Karpas-422 (cell line): ENCODE measurements at regions not wholly inside any gene's neighbourhood (a gene's known extent, or its start where the extent isn't known, plus 50 kb on each side); places are given as distances from the start of the nearest gene placed in this dataset.
"Not testable (repeated sequence)": the region's sequence is repeated elsewhere in the genome, so short reads cannot be mapped to it uniquely, and the experiment has no call there.

Source experiments
- DNase-seq: peaks from one replicate; pipeline ENCODE4 v3.0.0-alpha.2; 2015
- H2AFZ ChIP-seq: fragments of 200-600 bp; sonication (generic); 2 replicates; pipeline ENCODE4 v1.6.1; 2014; ENCODE audit warnings: antibody characterized with exemption, low read length, mixed read lengths
- H3K27ac ChIP-seq: fragments of 200-600 bp; sonication (generic); 2 replicates; pipeline ENCODE4 v1.5.1; 2014; ENCODE audit warnings: mild to moderate bottlenecking, low read length, moderate library complexity
- H3K27me3 ChIP-seq: fragments of 200-600 bp; sonication (generic); 2 replicates; pipeline ENCODE4 v1.6.1; 2014; ENCODE audit warnings: low read length, mixed read lengths
- H3K36me3 ChIP-seq: fragments of 200-600 bp; sonication (generic); 2 replicates; pipeline ENCODE4 v1.6.1; 2014; ENCODE audit warnings: low read length, mixed read lengths; ENCODE audit not compliant: insufficient read depth
- H3K4me1 ChIP-seq: fragments of 200-600 bp; sonication (generic); 2 replicates; pipeline ENCODE4 v1.6.1; 2014; ENCODE audit warnings: mild to moderate bottlenecking, low read length, mixed read lengths
- H3K4me2 ChIP-seq: fragments of 200-600 bp; sonication (generic); 2 replicates; pipeline ENCODE4 v1.6.1; 2014; ENCODE audit warnings: low read length, low read depth, mild to moderate bottlenecking; ENCODE audit not compliant: poor library complexity, severe bottlenecking
- H3K4me3 ChIP-seq: fragments of 200-600 bp; sonication (generic); 2 replicates; pipeline ENCODE4 v1.5.1; 2014; ENCODE audit warnings: mild to moderate bottlenecking, antibody characterized with exemption, low read length, mixed read lengths
- H3K79me2 ChIP-seq: fragments of 200-600 bp; sonication (generic); 2 replicates; pipeline ENCODE4 v1.6.1; 2014; ENCODE audit warnings: mild to moderate bottlenecking, low read length, mixed read lengths
- H3K9ac ChIP-seq: fragments of 200-600 bp; sonication (generic); 2 replicates; pipeline ENCODE4 v1.6.0; 2014; ENCODE audit warnings: low read length
- H3K9me2 ChIP-seq: fragments of 200-600 bp; sonication (generic), shearing (Covaris generic); replicated peaks from 2 replicates; pipeline ENCODE4 v1.6.0; 2014; ENCODE audit warnings: mild to moderate bottlenecking, low read length, moderate library complexity; ENCODE audit not compliant: insufficient read depth
- H3K9me3 ChIP-seq: fragments of 300-700, 200-600 bp; sonication (generic); 2 replicates; pipeline ENCODE4 v1.6.1; 2014; ENCODE audit warnings: low read length, mixed read lengths
- H4K20me1 ChIP-seq: fragments of 200-600 bp; sonication (generic); 2 replicates; pipeline ENCODE4 v1.6.1; 2014; ENCODE audit warnings: mild to moderate bottlenecking, antibody characterized with exemption, low read length, low read depth; ENCODE audit not compliant: insufficient read depth

DNA sequence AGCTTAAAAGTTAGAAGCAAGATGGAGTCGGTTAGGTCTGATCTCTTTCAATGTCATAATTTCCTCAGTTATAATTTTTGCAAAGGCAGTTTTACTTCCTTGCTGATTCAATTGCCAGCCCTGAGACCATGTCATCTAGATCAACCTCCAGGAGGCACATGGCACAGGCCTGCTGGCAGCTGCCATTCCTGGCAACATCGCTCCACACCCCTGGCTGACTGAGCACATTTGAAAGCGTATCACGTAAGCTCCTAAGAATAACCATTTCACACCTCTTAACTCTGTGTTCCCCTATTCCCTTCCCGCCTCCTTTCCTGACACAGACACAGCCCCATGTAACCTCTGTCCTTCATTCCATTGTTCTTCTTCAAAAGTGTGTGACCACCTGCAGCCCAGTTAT lies 313.9 kb upstream of the CTNNB1 start:
- Histone ChIP-seq H4K20me1 (no peaks in the 10 kb centered on the region), H3K9ac (no peak overlapping the region), H3K27me3 (no peaks in the 10 kb centered on the region), H3K4me1 (no peaks in the 10 kb centered on the region), H3K4me3 (no peak overlapping the region), H3K79me2 (no peaks in the 10 kb centered on the region), H3K27ac (no peak overlapping the region), H3K9me3 (no peaks in the 10 kb centered on the region), H3K9me2 (no peaks in the 10 kb centered on the region), H3K36me3 (no peaks in the 10 kb centered on the region), H3K4me2 (no peak overlapping the region), H2AFZ (no peak overlapping the region)
- no peak for DNase-seq

DNA sequence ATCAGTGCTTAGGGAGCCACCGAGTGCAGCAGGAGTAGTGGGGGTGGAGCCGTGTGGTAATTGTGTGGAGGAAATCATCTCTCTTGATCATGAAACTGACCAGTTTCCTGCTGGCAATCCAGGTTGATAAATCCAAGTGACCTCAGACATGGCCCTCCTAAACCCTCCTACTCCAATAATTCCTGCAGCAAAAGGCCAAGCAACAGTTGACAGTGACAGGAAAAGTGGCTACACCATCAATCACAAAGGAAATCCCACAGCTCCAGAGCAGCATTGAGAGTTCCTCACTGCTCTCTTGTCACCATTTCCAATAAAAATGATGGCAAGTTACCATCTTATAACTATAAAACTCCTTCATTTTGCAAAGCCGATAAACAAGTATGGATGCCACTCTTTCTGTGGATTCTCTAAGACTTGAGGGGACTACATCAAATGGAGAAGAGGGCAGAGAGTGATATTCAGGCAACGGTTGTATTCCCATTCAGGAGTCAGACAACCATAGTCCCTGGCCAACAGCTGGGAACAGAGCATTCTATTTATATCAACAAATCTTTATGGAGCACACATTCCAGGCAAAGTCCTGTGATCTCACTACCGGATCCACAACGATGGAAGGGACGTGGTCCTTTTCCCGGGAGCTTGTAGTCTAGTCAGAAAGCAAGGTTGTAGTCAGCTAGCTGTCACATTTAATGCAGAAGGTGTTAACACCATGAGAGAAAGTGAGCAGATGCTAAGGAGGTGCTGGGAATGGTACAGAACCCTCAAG lies 312.5 kb upstream of the CTNNB1 start:
- Histone ChIP-seq H3K79me2 (no peaks in the 10 kb centered on the region), H3K36me3 (no peaks in the 10 kb centered on the region), H3K4me2 (no peak overlapping the region), H2AFZ (no peak overlapping the region), H3K9ac (no peak overlapping the region), H3K9me3 (no peaks in the 10 kb centered on the region), H3K4me1 (no peaks in the 10 kb centered on the region), H3K4me3 (no peak overlapping the region), H3K27ac (no peak overlapping the region), H4K20me1 (no peaks in the 10 kb centered on the region), H3K27me3 (no peaks in the 10 kb centered on the region), H3K9me2 (no peaks in the 10 kb centered on the region)
- no peak for DNase-seq

DNA sequence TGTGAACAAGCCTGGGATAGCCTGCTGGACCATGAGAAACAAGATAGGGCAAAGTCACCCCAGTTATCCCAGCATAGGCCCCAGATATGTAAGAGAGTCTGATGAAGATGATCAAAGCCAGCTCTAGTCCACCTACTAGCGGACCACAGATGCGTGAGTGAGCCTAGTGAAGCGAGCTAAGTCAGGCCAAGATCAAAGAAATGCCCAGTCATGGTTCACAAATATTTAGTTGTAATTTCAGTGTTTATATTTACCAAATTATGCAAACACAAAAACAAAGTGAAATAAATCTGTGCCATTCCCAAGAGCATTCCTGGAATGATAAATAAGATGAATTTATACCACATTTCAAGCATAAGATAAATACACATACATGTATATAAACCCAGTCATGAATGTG lies 308.1 kb upstream of the CTNNB1 start:
- Histone ChIP-seq H3K27me3 (no peaks in the 10 kb centered on the region), H3K9ac (no peak overlapping the region), H3K79me2 (no peaks in the 10 kb centered on the region), H3K27ac (no peak overlapping the region), H3K4me2 (no peak overlapping the region), H3K4me3 (no peak overlapping the region), H3K4me1 (no peaks in the 10 kb centered on the region), H2AFZ (no peak overlapping the region), H3K9me2 (no peaks in the 10 kb centered on the region), H3K9me3 (no peaks in the 10 kb centered on the region), H4K20me1 (no peaks in the 10 kb centered on the region), H3K36me3 (no peaks in the 10 kb centered on the region)
- no peak for DNase-seq

DNA sequence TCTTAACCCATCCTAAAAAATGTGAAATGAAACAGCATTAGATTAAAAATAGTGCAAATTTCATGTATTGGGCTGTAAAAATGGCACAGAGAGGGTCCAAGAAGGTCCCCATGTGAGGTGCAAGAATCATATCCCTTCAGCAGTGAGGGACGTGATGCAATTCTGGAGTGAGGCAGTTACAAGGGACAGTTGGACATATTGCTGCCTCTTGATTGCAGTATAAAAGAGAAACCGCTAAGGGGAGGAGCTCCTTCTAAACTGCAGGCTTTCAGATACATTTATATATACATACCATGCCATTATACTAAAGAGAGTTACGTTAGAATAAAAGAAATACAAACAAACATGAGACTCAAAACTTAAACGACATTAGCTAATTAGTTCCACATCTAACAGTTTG lies 304.2 kb upstream of the CTNNB1 start:
- Histone ChIP-seq H2AFZ (no peak overlapping the region), H3K27ac (no peak overlapping the region), H3K36me3 (no peaks in the 10 kb centered on the region), H3K9ac (no peak overlapping the region), H3K9me2 (no peaks in the 10 kb centered on the region), H3K4me3 (no peak overlapping the region), H4K20me1 (no peaks in the 10 kb centered on the region), H3K4me2 (no peak overlapping the region), H3K27me3 (no peaks in the 10 kb centered on the region), H3K79me2 (no peaks in the 10 kb centered on the region), H3K9me3 (no peaks in the 10 kb centered on the region), H3K4me1 (no peaks in the 10 kb centered on the region)
- no peak for DNase-seq

DNA sequence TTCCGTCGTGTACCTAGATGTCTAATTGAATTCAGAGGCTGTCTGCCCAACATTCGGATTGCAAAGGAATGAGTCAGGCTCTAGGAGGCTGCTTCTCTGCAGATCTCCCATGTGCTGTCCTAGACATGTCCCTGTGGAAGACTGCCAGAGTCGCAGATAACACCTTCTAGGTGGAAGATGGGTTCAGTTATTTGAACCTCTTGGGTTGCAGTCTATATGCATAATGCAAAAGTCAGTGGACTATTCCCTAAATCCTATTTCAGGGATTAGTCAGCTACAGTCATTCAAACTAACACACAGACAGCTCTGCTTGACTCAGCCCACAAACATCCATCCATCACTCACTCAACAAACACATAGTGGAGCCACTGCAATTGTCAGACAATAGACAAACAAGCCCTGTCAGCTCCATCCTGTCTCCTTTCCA lies 300.0 kb upstream of the CTNNB1 start:
- no peaks in the 10 kb centered on the region for H3K79me2 ChIP-seq
- no peaks in the 10 kb centered on the region for H3K36me3 ChIP-seq
- no peaks in the 10 kb centered on the region for H3K9me2 ChIP-seq
- H2AFZ ChIP-seq = no peak overlapping the region
- H3K9ac ChIP-seq = no peak overlapping the region
- H3K27ac ChIP-seq = no peak overlapping the region
- DNase-seq = no peak
- no peaks in the 10 kb centered on the region for H3K9me3 ChIP-seq
- H3K27me3 ChIP-seq = no peaks in the 10 kb centered on the region
- no peak overlapping the region for H3K4me2 ChIP-seq
- H3K4me1 ChIP-seq = no peaks in the 10 kb centered on the region
- no peak overlapping the region for H3K4me3 ChIP-seq
- no peaks in the 10 kb centered on the region for H4K20me1 ChIP-seq

DNA sequence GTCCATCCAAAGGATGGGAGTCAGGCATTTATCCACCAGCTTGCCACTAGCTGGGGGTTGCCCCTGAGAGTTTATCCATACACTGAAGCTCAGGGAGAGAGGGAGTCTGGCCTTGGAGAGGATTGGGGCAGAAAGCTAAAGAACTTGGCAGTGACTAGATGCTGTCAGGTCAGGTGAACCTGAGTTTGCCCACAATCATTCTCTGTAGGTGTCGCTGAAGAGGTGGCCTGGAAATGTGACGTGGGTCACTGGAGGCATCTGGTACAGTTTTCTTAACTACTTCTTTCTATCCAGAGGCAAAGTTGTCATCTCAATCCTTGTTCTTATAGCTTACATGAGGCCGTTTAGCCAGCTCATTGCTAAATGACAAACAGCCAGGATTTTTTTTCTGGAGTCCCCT lies 298.0 kb upstream of the CTNNB1 start:
- Histone ChIP-seq H2AFZ (no peak overlapping the region), H3K79me2 (no peaks in the 10 kb centered on the region), H3K9me2 (no peaks in the 10 kb centered on the region), H3K4me3 (no peak overlapping the region), H3K27ac (no peak overlapping the region), H3K36me3 (no peaks in the 10 kb centered on the region), H4K20me1 (no peaks in the 10 kb centered on the region), H3K9ac (no peak overlapping the region), H3K4me2 (no peak overlapping the region), H3K4me1 (no peaks in the 10 kb centered on the region), H3K9me3 (no peaks in the 10 kb centered on the region), H3K27me3 (no peaks in the 10 kb centered on the region)
- DNase-seq = peak; percentile 41

DNA sequence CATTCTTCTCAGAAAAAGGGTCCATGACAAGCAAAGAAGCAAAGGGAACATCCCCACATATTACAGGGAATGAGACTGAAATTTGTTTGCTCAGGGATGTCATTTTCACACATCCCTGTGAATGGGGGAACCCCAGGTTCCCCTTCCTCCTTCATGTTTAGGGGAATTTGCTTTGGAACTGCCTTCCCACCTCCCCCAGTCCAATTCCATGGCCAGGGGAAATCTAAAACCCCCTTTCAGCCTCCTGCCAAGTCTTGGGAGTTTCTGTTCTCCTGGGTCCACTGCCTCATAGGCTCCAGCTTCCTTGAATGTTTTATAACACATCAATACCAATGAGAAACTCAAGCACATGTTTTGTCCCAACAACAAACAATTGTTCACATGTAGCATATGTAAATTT lies 297.5 kb upstream of the CTNNB1 start:
- no peaks in the 10 kb centered on the region for H3K9me2 ChIP-seq
- H3K4me2 ChIP-seq = no peak overlapping the region
- no peak overlapping the region for H3K4me3 ChIP-seq
- no peaks in the 10 kb centered on the region for H4K20me1 ChIP-seq
- no peaks in the 10 kb centered on the region for H3K36me3 ChIP-seq
- DNase-seq = no peak
- no peak overlapping the region for H3K9ac ChIP-seq
- no peak overlapping the region for H2AFZ ChIP-seq
- no peaks in the 10 kb centered on the region for H3K27me3 ChIP-seq
- no peaks in the 10 kb centered on the region for H3K79me2 ChIP-seq
- H3K4me1 ChIP-seq = no peaks in the 10 kb centered on the region
- no peak overlapping the region for H3K27ac ChIP-seq
- no peaks in the 10 kb centered on the region for H3K9me3 ChIP-seq

DNA sequence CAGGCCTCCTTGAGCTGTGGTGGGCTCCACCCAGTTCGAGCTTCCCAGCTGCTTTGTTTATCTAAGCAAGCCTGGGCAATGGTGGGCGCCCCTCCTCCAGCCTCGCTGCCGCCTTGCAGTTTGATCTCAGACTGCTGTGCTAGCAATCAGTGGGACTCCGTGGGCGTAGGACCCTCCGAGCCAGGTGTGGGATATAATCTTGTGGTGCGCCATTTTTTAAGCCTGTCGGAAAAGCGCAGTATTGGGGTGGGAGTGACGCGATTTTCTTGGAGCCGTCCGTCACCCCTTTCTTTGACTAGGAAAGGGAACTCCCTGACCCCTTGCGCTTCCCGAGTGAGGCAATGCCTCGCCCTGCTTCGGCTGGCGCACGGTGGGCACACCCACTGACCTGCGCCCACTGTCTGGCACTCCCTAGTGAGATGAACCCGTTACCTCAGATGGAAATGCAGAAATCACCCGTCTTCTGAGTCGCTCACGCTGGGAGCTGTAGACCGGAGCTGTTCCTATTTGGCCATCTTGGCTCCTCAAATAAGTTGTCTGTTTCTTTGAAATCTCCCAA lies 291.3 kb upstream of the CTNNB1 start:
- H2AFZ ChIP-seq, H3K9me2 ChIP-seq, H3K27me3 ChIP-seq, H3K36me3 ChIP-seq, H4K20me1 ChIP-seq, H3K4me3 ChIP-seq, H3K79me2 ChIP-seq, H3K27ac ChIP-seq, H3K9me3 ChIP-seq, H3K4me2 ChIP-seq, H3K9ac ChIP-seq, H3K4me1 ChIP-seq, DNase-seq: not testable (repeated sequence)
